HCEC 1CT (cell line): ENCODE measurements at regions not wholly inside any gene's neighbourhood (a gene's known extent, or its start where the extent isn't known, plus 50 kb on each side); places are given as distances from the start of the nearest gene placed in this dataset.

Experiments used
- DNase-seq: peaks from one replicate; pipeline ENCODE4 v3.0.0-alpha.2; 2017

DNA sequence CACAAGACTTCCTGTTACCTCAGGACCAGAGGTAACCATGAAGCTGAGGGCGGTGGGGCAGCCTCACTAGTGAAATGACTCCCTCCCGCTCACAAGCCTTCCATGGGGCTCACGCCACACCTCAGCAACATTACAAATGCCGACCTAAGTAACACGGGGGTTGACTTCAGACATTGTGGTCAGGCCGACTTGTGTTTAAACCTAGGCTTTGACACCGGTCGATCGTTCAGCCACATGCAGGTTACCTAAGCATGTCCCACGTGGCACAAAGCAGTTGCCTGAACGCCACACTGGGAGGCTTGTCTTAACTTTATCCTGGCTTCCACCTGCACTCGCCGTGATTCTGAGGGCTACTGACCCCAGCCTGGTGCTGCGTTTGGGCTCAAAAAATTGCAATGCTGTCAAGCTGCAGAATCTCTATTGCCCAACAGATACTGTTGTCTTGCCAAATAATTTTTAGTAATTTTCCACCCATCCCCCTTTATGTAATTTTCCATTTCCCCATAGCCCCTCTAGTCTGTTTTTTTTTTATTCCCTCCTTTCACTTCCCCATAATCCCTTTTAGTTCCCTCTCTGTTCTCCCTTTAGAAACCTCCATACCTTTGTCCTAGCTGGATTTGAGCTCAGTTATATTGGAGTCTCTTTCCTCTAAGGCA is 158.6 kb upstream of the RGMA start:
- DNase-seq, result no peak

DNA sequence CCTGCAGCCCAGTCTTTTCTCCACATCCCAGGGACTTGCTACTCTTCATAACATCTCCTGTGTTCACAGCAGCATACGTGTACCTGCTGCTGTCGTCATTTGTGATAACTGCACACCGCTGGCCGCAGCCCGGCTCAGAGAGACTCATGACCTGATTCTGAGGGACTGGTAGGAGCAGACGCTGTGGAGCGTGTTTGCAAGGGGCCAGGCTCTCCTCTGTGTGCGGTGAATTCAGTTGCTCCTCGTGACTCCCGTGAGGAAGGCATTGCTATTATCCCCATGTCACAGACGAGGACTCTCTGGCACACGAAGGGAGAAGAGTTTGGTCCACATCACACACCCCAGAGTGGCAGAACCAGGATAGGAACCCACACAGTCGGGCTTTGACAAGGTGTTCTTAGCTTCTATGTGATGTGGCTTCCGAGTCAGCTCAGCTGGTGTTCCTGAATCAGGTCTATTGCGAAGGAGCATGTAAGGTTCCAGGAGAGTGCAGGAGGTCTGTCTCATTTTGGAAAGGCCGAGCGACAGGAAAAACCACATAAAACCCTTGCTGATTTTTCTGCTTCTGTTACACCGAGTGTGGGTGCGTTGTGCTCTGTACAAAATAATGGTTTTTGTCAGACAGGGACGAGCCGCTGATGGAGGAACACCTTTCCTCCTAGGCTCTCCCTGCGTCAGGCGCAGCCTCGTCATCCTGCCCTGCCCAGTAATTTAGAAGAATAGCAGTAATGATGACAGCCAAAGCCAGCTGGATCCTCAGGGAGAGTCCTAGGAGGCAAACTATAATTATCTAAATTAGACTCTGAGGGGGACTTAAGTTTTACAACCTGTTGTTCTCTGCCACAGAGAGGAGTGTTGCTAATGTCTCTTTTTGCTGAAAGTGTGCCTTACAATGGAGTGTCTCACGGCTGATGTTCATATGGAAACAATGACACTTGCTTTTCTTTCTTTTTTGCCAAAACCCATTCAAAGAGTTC is 157.5 kb upstream of the RGMA start:
- DNase-seq, result no peak

DNA sequence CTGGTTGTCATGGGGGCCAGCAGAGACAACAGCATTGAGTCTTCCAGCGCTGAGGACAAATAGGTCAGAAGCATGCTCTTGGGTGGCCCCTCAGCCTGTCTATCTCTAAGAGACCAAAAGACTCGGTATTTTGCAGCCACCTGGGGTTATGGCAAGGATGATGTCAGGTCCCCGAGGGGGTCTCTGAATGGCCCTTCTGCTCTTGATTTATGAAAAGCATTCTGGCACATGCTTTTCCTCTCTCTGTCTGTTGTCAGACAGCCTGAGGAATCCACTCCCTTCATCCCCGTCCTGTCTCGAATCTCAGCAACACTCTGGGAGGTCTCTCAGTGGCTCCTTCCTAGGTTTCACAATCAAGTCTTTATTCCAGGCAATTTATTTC is 156.6 kb upstream of the RGMA start:
- no peak for DNase-seq

GRCh38 chr15:93244696-93245660 is 156.0 kb upstream of the RGMA start:
- no peak for DNase-seq

- no peak for DNase-seq
These were observed 154.6 kb upstream of the RGMA start for GRCh38 chr15:93243573-93243972.

DNA sequence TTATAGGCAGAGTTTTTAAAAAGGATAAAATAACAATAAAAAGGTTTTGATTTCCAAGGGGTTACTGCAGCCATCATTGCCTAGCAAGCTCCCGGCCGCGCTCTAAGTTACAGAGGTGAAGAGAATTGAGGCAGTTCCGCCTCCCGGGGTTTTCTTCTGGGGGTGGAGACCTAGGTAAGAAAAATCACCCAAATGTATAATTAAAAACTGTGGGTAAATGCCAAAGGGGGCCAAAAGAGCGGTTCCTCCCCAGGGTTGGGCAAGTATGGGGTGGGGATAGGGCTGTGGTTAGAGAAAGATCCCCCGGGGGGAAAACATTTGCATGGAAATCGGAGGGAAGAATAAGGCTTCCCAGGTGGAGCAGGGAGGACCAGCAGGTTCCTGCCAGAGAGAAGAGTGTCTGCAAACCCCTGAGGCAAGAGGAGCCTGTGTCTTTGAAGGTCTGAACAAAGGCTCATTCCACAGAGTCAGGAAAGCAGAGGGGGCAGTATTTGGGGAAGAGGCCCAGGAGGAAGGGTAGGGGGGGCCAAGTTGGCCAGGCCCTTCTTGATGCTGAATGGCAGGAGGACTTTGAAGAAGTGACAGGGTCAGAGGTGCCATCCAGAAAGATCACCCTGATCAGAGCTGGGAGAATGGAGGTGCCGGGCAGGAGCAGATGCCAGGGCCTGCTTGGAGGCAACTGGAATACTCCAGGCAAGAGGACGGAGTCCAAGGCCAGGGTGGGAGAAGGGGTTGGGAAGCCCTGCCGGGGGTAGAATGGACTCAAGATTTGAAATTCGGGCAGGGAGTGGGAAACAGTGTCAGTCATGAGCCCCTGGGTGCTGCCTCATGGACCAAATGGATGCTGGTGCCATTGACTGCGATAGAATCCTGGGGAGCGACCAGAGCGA is 152.9 kb upstream of the RGMA start:
- DNase-seq, result no peak

DNA sequence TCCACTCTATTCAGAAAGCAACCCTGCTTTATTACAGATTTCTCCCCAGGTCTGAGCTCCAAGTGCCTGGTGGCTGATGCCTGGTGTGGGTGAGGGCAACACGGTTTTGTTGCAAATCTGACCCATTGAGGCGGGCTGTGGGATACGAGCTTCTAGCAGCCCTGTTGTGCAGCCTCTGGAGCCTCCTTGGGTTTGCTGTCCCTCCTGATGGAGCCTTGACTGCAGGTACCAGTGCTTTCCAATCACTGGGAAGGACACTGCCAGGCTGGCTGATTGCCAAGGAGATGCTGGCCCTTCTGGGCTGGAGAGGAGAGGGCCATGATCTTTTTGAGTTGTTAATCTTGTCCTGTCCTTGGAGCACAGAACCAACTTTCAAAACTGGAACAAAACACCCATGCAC is 151.0 kb upstream of the RGMA start:
- DNase-seq, result no peak

- no peak for DNase-seq
These were observed 150.6 kb upstream of the RGMA start for GRCh38 chr15:93239591-93239990.

DNA sequence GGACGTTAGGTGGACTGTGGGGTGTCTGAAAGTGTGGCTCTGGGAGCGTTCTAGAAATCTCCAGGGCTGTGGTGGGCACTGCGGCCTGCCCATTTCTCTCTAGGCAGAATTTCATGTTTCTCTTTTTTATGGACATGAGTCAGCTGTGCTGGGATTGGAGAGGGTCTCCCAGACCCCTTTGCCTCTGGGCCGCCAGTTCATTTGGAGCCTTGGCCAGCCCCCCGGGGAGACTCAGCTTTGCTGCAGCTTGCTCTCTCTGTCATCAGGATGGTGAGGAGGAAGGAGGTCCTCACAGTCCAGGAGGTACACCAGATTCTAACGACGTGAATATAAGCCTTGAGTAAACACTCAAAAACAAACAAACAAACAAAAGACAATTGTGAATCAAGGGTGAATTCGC is 149.6 kb upstream of the RGMA start:
- DNase-seq, result no peak

DNA sequence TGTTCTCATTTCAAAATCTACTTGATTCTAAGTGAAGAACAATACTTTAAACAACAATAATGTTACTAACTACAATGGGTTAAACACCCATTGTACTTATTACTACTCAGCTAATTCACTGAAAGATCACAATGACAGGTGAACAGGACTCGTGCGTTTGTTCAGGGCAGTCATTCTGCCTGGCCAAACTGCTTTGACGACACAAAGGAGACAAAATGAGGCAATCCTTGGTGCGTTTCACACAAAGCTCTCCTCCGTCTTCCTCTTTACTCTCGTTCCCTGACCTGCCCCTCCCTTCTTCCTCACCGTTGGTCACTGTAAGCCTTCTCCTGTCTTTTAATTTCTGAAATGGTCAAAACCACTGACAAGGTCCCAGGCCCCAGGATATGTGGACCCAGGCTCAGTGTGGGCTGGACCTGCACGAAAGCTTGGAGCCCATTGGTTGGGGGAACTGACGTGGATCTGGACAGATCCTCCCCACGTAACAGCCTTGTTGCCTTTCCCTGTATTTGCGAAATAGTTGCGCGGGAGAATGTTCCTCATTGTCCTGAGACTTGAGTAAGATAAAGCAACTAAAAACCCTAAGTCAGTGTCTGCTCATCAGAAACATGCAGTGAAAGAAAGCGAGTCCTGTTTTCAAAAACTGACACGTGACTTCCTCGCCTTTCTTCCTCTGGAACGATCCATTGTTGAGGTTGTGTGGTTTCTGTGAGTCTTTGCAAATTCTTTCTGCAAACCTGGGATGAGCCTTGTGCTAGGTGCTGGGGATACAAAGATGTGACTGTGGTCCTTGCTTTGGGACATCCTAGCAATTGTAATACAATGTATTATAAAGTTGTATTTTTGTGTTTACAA is 147.1 kb upstream of the RGMA start:
- DNase-seq, result no peak

DNA sequence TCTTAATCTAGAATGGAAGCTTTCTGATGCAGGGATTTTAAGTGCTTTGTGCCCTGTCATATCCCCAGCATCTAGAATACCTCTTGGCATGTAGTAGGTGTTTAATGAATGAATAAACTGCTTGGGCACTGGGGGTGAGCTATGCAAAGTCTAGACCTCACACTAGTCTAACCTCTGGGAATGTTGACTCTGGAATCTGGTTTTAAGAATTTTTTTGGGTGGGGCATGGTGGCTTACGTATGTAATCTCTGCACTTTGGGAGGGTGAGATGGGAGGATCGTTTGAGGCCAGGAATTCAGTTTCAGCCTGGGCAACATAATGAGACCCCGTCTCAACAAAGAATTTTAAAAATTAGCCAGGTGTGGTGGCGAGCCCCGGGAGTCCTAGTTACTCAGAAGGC is 146.3 kb upstream of the RGMA start:
- DNase-seq, result no peak

DNA sequence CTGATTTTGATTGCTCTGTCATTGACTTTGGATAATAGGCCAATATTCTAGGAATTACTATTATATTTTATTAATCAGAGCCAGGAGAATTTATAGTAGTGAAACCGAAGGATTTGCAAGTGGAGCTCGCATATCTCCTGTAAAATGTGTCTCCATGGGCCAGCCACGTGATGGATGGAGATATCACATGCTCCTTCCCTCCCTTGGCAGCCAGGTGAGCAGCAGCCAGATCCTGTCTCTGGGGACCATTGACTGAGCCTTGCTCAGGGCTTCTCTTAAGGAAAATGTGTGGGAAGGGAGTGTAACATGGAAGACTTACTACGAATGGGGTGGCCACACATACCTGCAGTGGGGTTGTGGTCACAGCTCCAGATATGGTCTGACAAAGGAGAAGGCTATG is 144.7 kb upstream of the RGMA start:
- no peak for DNase-seq

- no peak for DNase-seq
These were observed 143.8 kb upstream of the RGMA start for GRCh38 chr15:93232845-93233244.

DNA sequence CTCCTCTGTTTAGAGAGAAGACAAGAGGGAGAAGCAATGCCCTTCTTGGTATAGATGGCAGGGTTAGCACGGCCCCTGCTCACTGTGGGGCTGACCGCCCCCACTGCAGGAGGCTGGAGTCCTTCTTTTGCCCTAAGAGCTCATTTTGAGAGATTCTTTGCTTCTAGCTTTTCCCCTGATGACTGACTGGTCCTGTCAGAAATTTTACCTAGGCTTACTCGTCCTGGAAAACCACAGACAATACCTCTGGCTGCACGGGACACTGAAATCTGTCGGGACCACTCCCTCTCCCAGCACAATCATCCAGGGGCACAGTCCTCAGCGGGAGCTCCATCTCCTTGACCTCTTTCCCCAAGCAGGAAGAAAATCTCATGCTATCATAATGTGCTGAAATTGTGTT is 143.0 kb upstream of the RGMA start:
- DNase-seq, result no peak

GRCh38 chr15:93231261-93231925 is 142.4 kb upstream of the RGMA start:
- no peak for DNase-seq

DNA sequence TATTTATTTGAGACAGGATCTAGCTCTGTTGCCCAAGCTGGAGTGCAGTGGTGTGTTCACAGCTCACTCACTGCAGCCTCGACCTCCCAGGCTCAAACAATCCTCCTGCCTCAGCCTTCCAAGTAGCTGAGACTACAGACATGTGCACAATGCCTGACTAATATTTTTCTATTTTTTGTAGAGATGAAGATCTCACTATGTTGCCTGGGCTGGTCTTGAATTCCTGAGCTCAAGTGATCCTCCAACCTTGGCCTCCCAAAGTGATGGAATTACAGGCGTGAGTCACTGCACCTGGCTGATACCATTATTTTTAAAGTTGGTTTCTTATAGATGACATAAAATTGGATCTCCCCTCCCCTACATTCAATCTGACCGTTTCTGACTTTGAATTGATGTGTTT is 139.5 kb upstream of the RGMA start:
- DNase-seq, result no peak

- DNase-seq, result no peak
These were observed 134.8 kb upstream of the RGMA start for GRCh38 chr15:93223803-93224202.

DNA sequence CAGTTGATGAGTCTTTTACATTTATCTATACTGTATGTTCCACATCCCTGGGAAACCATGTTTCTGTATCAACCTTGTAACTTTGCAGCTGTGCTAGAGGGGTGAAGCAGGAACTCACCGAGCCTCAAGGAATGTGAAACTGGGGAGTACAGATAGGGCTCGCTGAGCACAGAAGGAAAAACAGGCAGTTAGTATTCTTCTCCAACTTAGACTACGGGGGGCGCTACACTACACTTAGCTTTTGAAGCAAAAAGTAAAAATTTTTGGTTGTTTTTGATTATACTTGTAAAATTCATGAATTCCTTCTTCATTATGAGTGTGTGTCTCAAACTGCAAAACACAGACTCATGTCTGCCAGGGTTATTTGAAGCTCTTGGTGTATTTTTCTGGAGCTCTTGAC is 132.7 kb upstream of the RGMA start:
- no peak for DNase-seq

GRCh38 chr15:93219859-93220420 is 130.9 kb upstream of the RGMA start:
- DNase-seq, result no peak

- no peak for DNase-seq
These were observed 128.3 kb upstream of the RGMA start for GRCh38 chr15:93217343-93217742.
